Lung (tissue), 11 donors: ENCODE measurements at regions not wholly inside any gene's neighbourhood (a gene's known extent, or its start where the extent isn't known, plus 50 kb on each side); places are given as distances from the start of the nearest gene placed in this dataset.

ENCODE experiments used
- ATAC-seq: fragments of 200-7000 bp; cut with Tn5 transposase; one replicate; pipeline ENCODE4 v1.9.1; 2020; ENCODE audit warnings: moderate number of reproducible peaks; ENCODE audit not compliant: insufficient read depth, low FRiP score
- DNase-seq, 3 donors: peaks; one replicate each; pipeline ENCODE4 v3.0.0-alpha.2; 2013 to 2017
- H3K27ac ChIP-seq, 2 donors: one replicate each; pipeline ENCODE4 v1.5.1; 2013; ENCODE audit warnings: mild to moderate bottlenecking in 2 of 2, moderate library complexity in 2 of 2, control low read depth in 1 of 2, inconsistent platforms in 1 of 2, low read depth in 1 of 2, low read length in 1 of 2
- H3K27me3 ChIP-seq, 3 donors: one replicate each; pipeline ENCODE4 v1.5.1; 2013; ENCODE audit warnings: low read length in 2 of 3; ENCODE audit not compliant: control insufficient read depth in 3 of 3, insufficient read depth in 3 of 3
- H3K36me3 ChIP-seq, 4 donors: one replicate each; pipeline ENCODE4 v1.5.1; 2013; ENCODE audit warnings: low read length in 4 of 4, mild to moderate bottlenecking in 1 of 4, moderate library complexity in 1 of 4; ENCODE audit not compliant: control insufficient read depth in 4 of 4, insufficient read depth in 4 of 4
- H3K4me1 ChIP-seq, 5 donors: one replicate each; pipeline ENCODE4 v1.5.1; 2013; ENCODE audit warnings: low read length in 5 of 5, mild to moderate bottlenecking in 2 of 5, moderate library complexity in 1 of 5; ENCODE audit not compliant: control insufficient read depth in 5 of 5, insufficient read depth in 5 of 5
- H3K4me3 ChIP-seq: one replicate; pipeline ENCODE4 v1.5.1; 2013; ENCODE audit warnings: mild to moderate bottlenecking, control low read depth, moderate library complexity
- H3K9ac ChIP-seq, 2 donors: one replicate each; pipeline ENCODE4 v1.5.1; 2013; ENCODE audit warnings: low read length in 2 of 2, control low read depth in 1 of 2; ENCODE audit not compliant: insufficient read depth in 1 of 2
- H3K9me3 ChIP-seq, 4 donors: one replicate each; pipeline ENCODE4 v1.5.1; 2013; ENCODE audit warnings: low read length in 3 of 4, mild to moderate bottlenecking in 1 of 4, moderate library complexity in 1 of 4; ENCODE audit not compliant: control insufficient read depth in 4 of 4, insufficient read depth in 3 of 4
- WGBS, 2 donors: extraction: QIAGEN DNeasy Blood & Tissue Kit; methylation state at CpG; one replicate each; pipeline ENCODE4 v1.1.7; 2013; 5-methylcytosine and 5-hydroxymethylcytosine counted together
- TF ChIP-seq, protein P1 (sequence below): IDR thresholded peaks from 2 replicates; pipeline ENCODE4 v1.5.1; 2012; ENCODE audit warnings: mild to moderate bottlenecking; ENCODE audit errors: control extremely low read depth, extremely low read depth
- donor health status: control.
- donor health status: control.
- donor health status: Bipolar disorder and iron deficiency.
- donor health status: healthy.
- donor health status: DM: yes; HTN: yes; CAD: no.

DNA sequence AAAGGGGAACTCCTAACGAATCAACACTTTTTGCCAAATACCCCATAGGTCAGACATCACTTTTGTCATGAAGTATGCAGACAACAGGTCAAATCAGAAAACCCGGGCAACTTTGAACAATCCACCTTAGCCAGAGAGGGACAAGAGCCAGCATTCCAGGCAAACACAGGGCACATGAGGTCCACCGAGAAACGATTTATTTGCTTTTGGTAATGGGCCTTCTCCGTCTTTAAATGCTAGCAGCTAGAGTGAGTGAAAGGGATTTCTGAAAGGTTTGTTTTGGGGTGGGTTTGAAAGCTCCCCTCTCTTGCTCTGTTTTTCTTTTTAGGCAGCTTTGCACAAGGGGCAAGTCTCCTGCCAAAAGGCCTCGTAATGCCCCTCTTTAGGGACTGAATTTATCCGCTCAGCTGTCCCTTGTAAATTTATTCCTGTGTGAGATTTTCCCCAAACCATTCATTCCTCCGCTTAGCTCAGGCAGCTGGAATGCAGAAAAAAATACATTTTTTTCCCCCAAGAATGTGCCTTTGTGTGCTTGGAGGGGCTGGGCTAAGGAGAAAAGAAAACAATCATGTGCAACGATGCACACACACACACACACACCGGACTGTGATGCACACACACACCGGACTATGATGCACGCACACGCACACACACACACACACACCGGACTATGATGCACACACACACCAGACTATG lies 196.9 kb downstream of the SNX19 start:
- Histone ChIP-seq H3K4me1 (peaks cover 0 to 25% (median 6%) of the 10 kb centered on the region in 5 donors), H3K4me3 (no peak overlapping the region), H3K9ac (no peak overlapping the region), H3K27me3 (no peaks in the 10 kb centered on the region), H3K27ac (no peak overlapping the region), H3K36me3 (no peaks in the 10 kb centered on the region), H3K9me3 (no peaks in the 10 kb centered on the region)
- ATAC-seq: no peak
- TF ChIP-seq, protein P1, sequence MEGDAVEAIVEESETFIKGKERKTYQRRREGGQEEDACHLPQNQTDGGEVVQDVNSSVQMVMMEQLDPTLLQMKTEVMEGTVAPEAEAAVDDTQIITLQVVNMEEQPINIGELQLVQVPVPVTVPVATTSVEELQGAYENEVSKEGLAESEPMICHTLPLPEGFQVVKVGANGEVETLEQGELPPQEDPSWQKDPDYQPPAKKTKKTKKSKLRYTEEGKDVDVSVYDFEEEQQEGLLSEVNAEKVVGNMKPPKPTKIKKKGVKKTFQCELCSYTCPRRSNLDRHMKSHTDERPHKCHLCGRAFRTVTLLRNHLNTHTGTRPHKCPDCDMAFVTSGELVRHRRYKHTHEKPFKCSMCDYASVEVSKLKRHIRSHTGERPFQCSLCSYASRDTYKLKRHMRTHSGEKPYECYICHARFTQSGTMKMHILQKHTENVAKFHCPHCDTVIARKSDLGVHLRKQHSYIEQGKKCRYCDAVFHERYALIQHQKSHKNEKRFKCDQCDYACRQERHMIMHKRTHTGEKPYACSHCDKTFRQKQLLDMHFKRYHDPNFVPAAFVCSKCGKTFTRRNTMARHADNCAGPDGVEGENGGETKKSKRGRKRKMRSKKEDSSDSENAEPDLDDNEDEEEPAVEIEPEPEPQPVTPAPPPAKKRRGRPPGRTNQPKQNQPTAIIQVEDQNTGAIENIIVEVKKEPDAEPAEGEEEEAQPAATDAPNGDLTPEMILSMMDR: no peak
- WGBS, 2 donors: 67 to 79% methylated on average over 14 of the region's 14 CpGs
- peak; percentile 64 to 79 (median 77) for DNase-seq

DNA sequence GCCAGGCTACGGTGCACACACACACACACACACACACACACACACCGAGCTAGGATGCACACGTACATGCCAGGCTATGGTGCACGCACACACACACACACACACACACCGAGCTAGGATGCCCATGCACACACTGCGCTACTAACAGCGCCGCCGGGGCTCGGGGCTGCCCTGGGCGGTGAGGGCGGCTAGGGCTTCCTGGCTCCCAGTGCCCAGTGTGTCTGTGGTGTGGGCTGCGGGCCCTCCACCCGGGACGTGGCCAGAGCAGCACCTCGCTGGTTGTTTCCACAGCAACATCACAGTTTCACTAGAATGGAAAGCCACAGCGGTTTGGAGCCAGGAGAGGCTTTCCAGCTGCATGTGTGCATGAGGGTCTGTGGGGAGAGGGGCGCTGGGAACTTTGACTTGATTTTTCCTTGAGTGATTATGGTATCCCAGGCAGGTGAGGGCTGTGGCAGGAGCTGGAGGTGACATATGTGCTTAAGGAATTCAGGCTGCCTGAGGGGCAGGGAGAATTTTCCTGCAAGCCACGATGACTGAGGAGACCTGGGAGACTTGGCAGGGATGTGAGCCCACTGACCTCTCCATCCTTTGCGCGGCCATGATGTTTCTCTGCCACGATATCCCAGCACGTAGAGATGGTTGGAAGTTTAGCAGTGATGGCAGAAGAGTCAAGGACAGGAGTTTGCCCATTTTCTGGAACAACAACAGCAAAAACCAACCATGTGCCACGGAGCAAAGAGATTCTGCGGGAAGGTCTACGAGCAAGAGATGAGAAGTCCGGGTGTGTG lies 195.9 kb downstream of the SNX19 start:
- TF ChIP-seq, protein P1: no peak
- 87 to 90% methylated on average over 27 of the region's 27 CpGs for WGBS, 2 donors
- H3K9me3 ChIP-seq: no peaks in the 10 kb centered on the region
- DNase-seq (peak; percentile 43 to 48 (median 43)), ATAC-seq (no peak)
- no peak overlapping the region for H3K9ac ChIP-seq
- H3K4me1 ChIP-seq: peaks cover 0 to 29% (median 6%) of the 10 kb centered on the region in 5 donors
- H3K36me3 ChIP-seq: no peaks in the 10 kb centered on the region
- H3K4me3 ChIP-seq: no peak overlapping the region
- H3K27me3 ChIP-seq: no peaks in the 10 kb centered on the region
- H3K27ac ChIP-seq: no peak overlapping the region

DNA sequence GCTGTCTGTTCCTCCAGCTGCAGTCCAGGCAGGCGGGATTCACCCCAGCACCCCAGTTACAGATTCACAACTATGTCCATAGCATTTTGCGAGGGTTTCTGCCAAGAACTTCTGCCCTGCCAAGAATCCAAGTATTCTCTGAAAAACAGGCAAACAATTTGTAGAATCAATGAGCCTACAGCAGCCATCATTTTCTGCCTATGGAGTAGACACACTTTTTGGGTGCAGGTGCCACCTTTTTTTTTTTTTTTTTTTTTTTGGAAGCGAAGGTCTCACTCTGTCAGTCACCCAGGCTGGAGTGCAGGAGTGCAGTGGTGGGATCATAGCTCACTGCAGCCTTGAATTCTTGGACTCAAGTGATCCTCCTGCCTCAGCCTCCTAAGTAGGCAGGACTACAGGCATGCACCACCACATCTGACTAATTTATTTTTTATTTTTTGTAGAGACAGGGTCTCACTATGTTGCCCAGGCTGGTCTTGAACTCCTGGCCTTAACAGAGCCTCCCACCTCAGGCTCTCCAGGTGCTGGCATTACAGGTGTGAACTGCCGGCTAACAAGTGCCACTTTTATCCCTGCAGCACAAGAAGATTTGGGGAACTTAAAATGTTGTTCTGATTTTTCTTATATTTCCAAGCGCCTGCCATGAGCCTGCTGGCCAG lies 195.1 kb downstream of the SNX19 start:
- Histone ChIP-seq H3K9me3 (no peaks in the 10 kb centered on the region), H3K9ac (no peak overlapping the region), H3K4me3 (no peak overlapping the region), H3K27me3 (no peaks in the 10 kb centered on the region), H3K27ac (no peak overlapping the region), H3K4me1 (peaks cover 4 to 32% (median 11%) of the 10 kb centered on the region in 5 donors), H3K36me3 (no peaks in the 10 kb centered on the region)
- TF ChIP-seq, protein P1: no peak
- WGBS, 2 donors: 87 to 89% methylated on average over 4 of the region's 5 CpGs
- no peak for ATAC-seq
- peak in 2 of 3 donors; percentile 43 to 55 for DNase-seq
